ENCODE measurements at regions not wholly inside any gene's neighbourhood (a gene's known extent, or its start where the extent isn't known, plus 50 kb on each side); places are given as distances from the start of the nearest gene placed in this dataset.
A peak's percentile ranks its signal among the peaks of the same experiment; 100 is the strongest.

DNA sequence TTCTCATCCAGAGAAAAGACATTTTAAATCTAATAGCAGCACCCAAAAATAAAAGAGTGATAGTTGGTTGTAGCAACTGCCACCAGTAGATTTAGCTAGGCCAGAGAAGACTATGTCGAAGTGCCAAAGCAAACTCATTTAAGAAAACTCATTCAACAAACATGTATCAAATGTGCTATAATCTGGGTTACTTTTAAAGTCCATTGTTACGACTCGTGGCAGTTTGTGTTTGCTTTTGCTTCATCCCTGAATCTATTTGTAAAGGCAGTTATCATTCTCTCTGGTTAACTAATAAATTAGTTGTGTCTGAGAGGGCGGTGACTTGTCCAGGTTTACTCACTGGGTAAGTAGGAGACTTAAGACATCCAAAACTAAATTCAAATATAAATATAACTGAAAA, 159.4 kb downstream of the ZIC4 start:
- H3K79me1 ChIP-seq (ENCODE audit: low read depth in 1 of 2, low read length in 2 of 2) = no peaks in the 10 kb centered on the region
- H4K20me1 ChIP-seq (ENCODE audit: insufficient read depth, low read length) = no peaks in the 10 kb centered on the region
- no peak overlapping the region for H2BK15ac ChIP-seq (ENCODE audit: low read depth, low read length)
- no TSS peak for BruUV-seq (replicated peaks)
- no peak overlapping the region for H3K23ac ChIP-seq (ENCODE audit: low read depth, low read length)
- H3K18ac ChIP-seq (ENCODE audit: low read depth, low read length) = no peak overlapping the region
- H3K4me2 ChIP-seq (ENCODE audit: low read depth, low read length) = no peak overlapping the region
- H3K9me3 ChIP-seq (ENCODE audit: control insufficient read depth, insufficient read depth, low read length) = no peaks in the 10 kb centered on the region
- no peak overlapping the region for H3K27ac ChIP-seq (ENCODE audit: insufficient read depth, low read length)
- H3K14ac ChIP-seq (replicated peaks; ENCODE audit: low read depth, low read length) = no peak overlapping the region
- no peak overlapping the region for H4K8ac ChIP-seq (ENCODE audit: low read depth in 2 of 2, low read length in 2 of 2)
- intact Hi-C loops (cut with micrococcal nuclease) = no loop called here
- H2BK20ac ChIP-seq (ENCODE audit: low read depth, low read length) = no peak overlapping the region
- H2BK5ac ChIP-seq (ENCODE audit: low read depth, low read length, poor library complexity, severe bottlenecking) = no peak overlapping the region
- H4K91ac ChIP-seq (ENCODE audit: insufficient read depth, low read depth, low read length) = no peak overlapping the region
- no peak overlapping the region for H2AFZ ChIP-seq (replicated peaks; ENCODE audit: low read length, poor library complexity)
- no peak overlapping the region for H3K56ac ChIP-seq (ENCODE audit: extremely low read depth, insufficient read depth, low read length)
- dilution Hi-C loops (cut with HindIII; ENCODE audit: low sequenced_read_pairs, unreplicated experiment) = no loop called here
- no peaks in the 10 kb centered on the region for H3K27me3 ChIP-seq (ENCODE audit: control insufficient read depth, insufficient read depth, low read length)
- CTCF ChIA-PET = no interaction called here
- no peak overlapping the region for H2AK5ac ChIP-seq (ENCODE audit: low read depth, low read length)
- H3K9ac ChIP-seq (ENCODE audit: low read depth, low read length) = no peak overlapping the region
- no peak for TF ChIP-seq RFX5 (IDR thresholded peaks at IDR 0.05; ENCODE audit: low read depth, low read length)
- TF ChIP-seq, protein P1, sequence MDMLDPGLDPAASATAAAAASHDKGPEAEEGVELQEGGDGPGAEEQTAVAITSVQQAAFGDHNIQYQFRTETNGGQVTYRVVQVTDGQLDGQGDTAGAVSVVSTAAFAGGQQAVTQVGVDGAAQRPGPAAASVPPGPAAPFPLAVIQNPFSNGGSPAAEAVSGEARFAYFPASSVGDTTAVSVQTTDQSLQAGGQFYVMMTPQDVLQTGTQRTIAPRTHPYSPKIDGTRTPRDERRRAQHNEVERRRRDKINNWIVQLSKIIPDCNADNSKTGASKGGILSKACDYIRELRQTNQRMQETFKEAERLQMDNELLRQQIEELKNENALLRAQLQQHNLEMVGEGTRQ (IDR thresholded peaks at IDR 0.05; ENCODE audit: low read depth, low read length) = no peak
- TF ChIP-seq, protein P2, sequence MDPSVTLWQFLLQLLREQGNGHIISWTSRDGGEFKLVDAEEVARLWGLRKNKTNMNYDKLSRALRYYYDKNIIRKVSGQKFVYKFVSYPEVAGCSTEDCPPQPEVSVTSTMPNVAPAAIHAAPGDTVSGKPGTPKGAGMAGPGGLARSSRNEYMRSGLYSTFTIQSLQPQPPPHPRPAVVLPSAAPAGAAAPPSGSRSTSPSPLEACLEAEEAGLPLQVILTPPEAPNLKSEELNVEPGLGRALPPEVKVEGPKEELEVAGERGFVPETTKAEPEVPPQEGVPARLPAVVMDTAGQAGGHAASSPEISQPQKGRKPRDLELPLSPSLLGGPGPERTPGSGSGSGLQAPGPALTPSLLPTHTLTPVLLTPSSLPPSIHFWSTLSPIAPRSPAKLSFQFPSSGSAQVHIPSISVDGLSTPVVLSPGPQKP (IDR thresholded peaks at IDR 0.05; ENCODE audit: borderline replicate concordance, low read depth, low read length) = no peak
- TF ChIP-seq CHD1 (IDR thresholded peaks at IDR 0.05; ENCODE audit: low read depth, low read length) = no peak
- no peak for TF ChIP-seq BHLHE40 (IDR thresholded peaks at IDR 0.05; ENCODE audit: low read depth, low read length)
- no peak for TF ChIP-seq FOS (IDR thresholded peaks at IDR 0.05; ENCODE audit: low read depth, low read length)
- no peak for TF ChIP-seq SMC3 (IDR thresholded peaks at IDR 0.05; ENCODE audit: low read depth, low read length)
- no peak for TF ChIP-seq MAZ (IDR thresholded peaks at IDR 0.05; ENCODE audit: borderline replicate concordance, low read depth, low read length)
- TF ChIP-seq, protein P3, sequence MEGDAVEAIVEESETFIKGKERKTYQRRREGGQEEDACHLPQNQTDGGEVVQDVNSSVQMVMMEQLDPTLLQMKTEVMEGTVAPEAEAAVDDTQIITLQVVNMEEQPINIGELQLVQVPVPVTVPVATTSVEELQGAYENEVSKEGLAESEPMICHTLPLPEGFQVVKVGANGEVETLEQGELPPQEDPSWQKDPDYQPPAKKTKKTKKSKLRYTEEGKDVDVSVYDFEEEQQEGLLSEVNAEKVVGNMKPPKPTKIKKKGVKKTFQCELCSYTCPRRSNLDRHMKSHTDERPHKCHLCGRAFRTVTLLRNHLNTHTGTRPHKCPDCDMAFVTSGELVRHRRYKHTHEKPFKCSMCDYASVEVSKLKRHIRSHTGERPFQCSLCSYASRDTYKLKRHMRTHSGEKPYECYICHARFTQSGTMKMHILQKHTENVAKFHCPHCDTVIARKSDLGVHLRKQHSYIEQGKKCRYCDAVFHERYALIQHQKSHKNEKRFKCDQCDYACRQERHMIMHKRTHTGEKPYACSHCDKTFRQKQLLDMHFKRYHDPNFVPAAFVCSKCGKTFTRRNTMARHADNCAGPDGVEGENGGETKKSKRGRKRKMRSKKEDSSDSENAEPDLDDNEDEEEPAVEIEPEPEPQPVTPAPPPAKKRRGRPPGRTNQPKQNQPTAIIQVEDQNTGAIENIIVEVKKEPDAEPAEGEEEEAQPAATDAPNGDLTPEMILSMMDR (conservative IDR thresholded peaks at IDR 0.05; ENCODE audit: low read depth, low read length) = no peak
- no peak for TF ChIP-seq MXI1 (IDR thresholded peaks at IDR 0.05; ENCODE audit: borderline replicate concordance, low read depth, low read length)
- no peak for TF ChIP-seq NFE2L2 (IDR thresholded peaks at IDR 0.05; ENCODE audit: low read depth, low read length)
- no peak for TF ChIP-seq POLR2A (IDR thresholded peaks at IDR 0.05; ENCODE audit: low read depth, low read length)
- no peak for TF ChIP-seq CEBPB (IDR thresholded peaks at IDR 0.05; ENCODE audit: low read depth, low read length)
- TF ChIP-seq RCOR1 (IDR thresholded peaks at IDR 0.05; ENCODE audit: insufficient replicate concordance, low read length) = no peak
- no peak for TF ChIP-seq RAD21 (IDR thresholded peaks at IDR 0.05; ENCODE audit: low read length)
- TF ChIP-seq MAFK (IDR thresholded peaks at IDR 0.05; ENCODE audit: low read depth, low read length) = no peak
- no peak overlapping the region for H2AK9ac ChIP-seq (replicated peaks; ENCODE audit: low read depth, low read length, poor library complexity)
- H3K4me3 ChIP-seq (ENCODE audit: insufficient read depth, low read depth, low read length) = no peak overlapping the region
- H3K4ac ChIP-seq (ENCODE audit: low read depth, low read length) = no peak overlapping the region
- ATAC-seq (ENCODE audit: low read depth) = no peak
- WGBS, 2 experiments (ENCODE audit: extremely low coverage in 2 of 2, insufficient read length in 1 of 2) = no CpG with 5 or more reads among the region's 4 CpGs
- H3K36me3 ChIP-seq (ENCODE audit: control insufficient read depth, insufficient read depth, low read length) = no peaks in the 10 kb centered on the region
- H4K5ac ChIP-seq (ENCODE audit: low read depth, low read length) = no peak overlapping the region
- in situ Hi-C loops (cut with MboI; ENCODE audit: low sequenced_read_pairs) = no loop called here
- H3K4me1 ChIP-seq (ENCODE audit: control insufficient read depth, insufficient read depth, low read length) = no peaks in the 10 kb centered on the region
- DNase-seq = peak; percentile 6
- no peak overlapping the region for H2BK120ac ChIP-seq (ENCODE audit: low read depth, low read length)
- H3K9me1 ChIP-seq (ENCODE audit: insufficient read depth, low read length) = no peaks in the 10 kb centered on the region
- POLR2A ChIA-PET (ENCODE audit: unreplicated experiment) = no interaction called here
